Erythroblast (primary cell): ENCODE measurements at regions not wholly inside any gene's neighbourhood (a gene's known extent, or its start where the extent isn't known, plus 50 kb on each side); places are given as distances from the start of the nearest gene placed in this dataset.

Experiments
- GATA1 ChIP-seq: IDR thresholded peaks from 2 replicates; pipeline ENCODE4 v1.6.1; 2011; ENCODE audit warnings: low read depth, mild to moderate bottlenecking, control low read depth, low read length, moderate library complexity
- POLR2A ChIP-seq: IDR thresholded peaks from 2 replicates; pipeline ENCODE4 v1.6.1; 2011; ENCODE audit warnings: mild to moderate bottlenecking, low read length

DNA sequence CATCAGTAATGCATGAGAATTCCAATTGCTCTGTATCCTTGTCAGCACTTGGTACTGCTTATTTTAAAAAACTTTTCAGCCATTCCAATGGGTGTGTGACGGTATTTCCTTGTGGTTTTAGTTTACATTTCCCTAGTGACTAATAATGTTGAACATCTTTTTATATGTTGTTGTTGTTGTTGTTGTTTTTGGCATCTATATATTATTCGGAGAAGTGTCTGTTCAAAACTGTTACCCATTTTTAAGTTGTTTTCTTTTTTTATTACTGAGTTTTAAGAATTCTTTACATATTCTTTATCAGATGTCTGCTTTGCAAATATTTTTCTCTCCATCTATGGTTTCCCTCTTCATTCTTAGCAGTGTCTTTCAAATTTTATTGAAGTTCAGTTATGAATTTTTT is 231.1 kb upstream of the POU3F1 start:
- TF ChIP-seq POLR2A, result no peak
- no peak for TF ChIP-seq GATA1
